GM19351 (cell line): ENCODE measurements at regions not wholly inside any gene's neighbourhood (a gene's known extent, or its start where the extent isn't known, plus 50 kb on each side); places are given as distances from the start of the nearest gene placed in this dataset.

Experiments used
- ATAC-seq: cut with Tn5 transposase; IDR thresholded peaks from one replicate; pipeline ENCODE4 v1.9.1; 2021; ENCODE audit warnings: mild to moderate bottlenecking, moderate library complexity; ENCODE audit not compliant: unreplicated experiment

- ATAC-seq = no peak
These were observed 286.1 kb upstream of the TENM3 start for GRCh38 chr4:181957088-181957487.

- ATAC-seq = no peak
These were observed 284.8 kb upstream of the TENM3 start for GRCh38 chr4:181958446-181958845.

GRCh38 chr4:181959121-181959520 is 284.1 kb upstream of the TENM3 start:
- no peak for ATAC-seq

GRCh38 chr4:181960384-181960783 is 282.8 kb upstream of the TENM3 start:
- ATAC-seq = no peak

- no peak for ATAC-seq
These were observed 280.9 kb upstream of the TENM3 start for GRCh38 chr4:181962321-181962720.

GRCh38 chr4:181964731-181965130 is 278.5 kb upstream of the TENM3 start:
- no peak for ATAC-seq

- ATAC-seq = no peak
These were observed 277.1 kb upstream of the TENM3 start for GRCh38 chr4:181966104-181966551.

GRCh38 chr4:181967401-181967800 is 275.8 kb upstream of the TENM3 start:
- no peak for ATAC-seq

GRCh38 chr4:181968371-181968770 is 274.8 kb upstream of the TENM3 start:
- ATAC-seq = no peak

GRCh38 chr4:181969151-181969550 is 274.1 kb upstream of the TENM3 start:
- ATAC-seq = no peak

- ATAC-seq = no peak
These were observed 272.8 kb upstream of the TENM3 start for GRCh38 chr4:181970366-181970765.

GRCh38 chr4:181971411-181971810 is 271.8 kb upstream of the TENM3 start:
- peak; percentile 74 for ATAC-seq

- ATAC-seq = no peak
These were observed 271.2 kb upstream of the TENM3 start for GRCh38 chr4:181971973-181972372.

GRCh38 chr4:181976764-181977163 is 266.4 kb upstream of the TENM3 start:
- ATAC-seq = no peak

GRCh38 chr4:181982437-181982836 is 260.8 kb upstream of the TENM3 start:
- no peak for ATAC-seq

GRCh38 chr4:181982856-181983255 is 260.3 kb upstream of the TENM3 start:
- no peak for ATAC-seq

GRCh38 chr4:181987392-181987791 is 255.8 kb upstream of the TENM3 start:
- no peak for ATAC-seq

- ATAC-seq = no peak
These were observed 254.1 kb upstream of the TENM3 start for GRCh38 chr4:181989071-181989470.

- ATAC-seq = no peak
These were observed 251.7 kb upstream of the TENM3 start for GRCh38 chr4:181991369-181992108.

GRCh38 chr4:181998398-181999295 is 244.6 kb upstream of the TENM3 start:
- no peak for ATAC-seq

- ATAC-seq = no peak
These were observed 243.1 kb upstream of the TENM3 start for GRCh38 chr4:182000077-182000476.

- ATAC-seq = no peak
These were observed 232.3 kb upstream of the TENM3 start for GRCh38 chr4:182010876-182011275.
